ENCODE measurements at regions not wholly inside any gene's neighbourhood (a gene's known extent, or its start where the extent isn't known, plus 50 kb on each side); places are given as distances from the start of the nearest gene placed in this dataset.
"Not testable (repeated sequence)": the region's sequence is repeated elsewhere in the genome, so short reads cannot be mapped to it uniquely, and the experiment has no call there.

GRCh38 chr6:121780325-121781321, 345.2 kb downstream of the GJA1 start:
- H3K9me2 ChIP-seq (ENCODE audit: low read depth, low read length) = no peaks in the 10 kb centered on the region
- no peak overlapping the region for H3K27ac ChIP-seq (ENCODE audit: low read depth, low read length, poor library complexity, severe bottlenecking)
- H2AFZ ChIP-seq (ENCODE audit: low read length) = no peak overlapping the region
- H3K27me3 ChIP-seq (ENCODE audit: insufficient read depth, low read length) = no peaks in the 10 kb centered on the region
- H3K4me2 ChIP-seq (ENCODE audit: low read length) = no peak overlapping the region
- no peaks in the 10 kb centered on the region for H3K36me3 ChIP-seq (ENCODE audit: insufficient read depth, low read length)
- H3K9ac ChIP-seq (ENCODE audit: low read length) = no peak overlapping the region
- no peaks in the 10 kb centered on the region for H3F3A ChIP-seq (ENCODE audit: insufficient read depth, low read length)
- H4K20me1 ChIP-seq (ENCODE audit: insufficient read depth, low read length) = no peaks in the 10 kb centered on the region
- no peaks in the 10 kb centered on the region for H3K9me3 ChIP-seq (ENCODE audit: low read length)
- no peaks in the 10 kb centered on the region for H3K4me1 ChIP-seq (ENCODE audit: insufficient read depth, low read length, severe bottlenecking)
- TF ChIP-seq EZH2 (IDR thresholded peaks at IDR 0.05; ENCODE audit: borderline replicate concordance, low read length) = no peak
- no peak overlapping the region for H3K4me3 ChIP-seq (ENCODE audit: low read depth, low read length, poor library complexity, severe bottlenecking)
- H3K79me2 ChIP-seq (ENCODE audit: insufficient read depth, low read length) = no peaks in the 10 kb centered on the region

- H3K9me2 ChIP-seq (ENCODE audit: low read depth, low read length) = no peaks in the 10 kb centered on the region
- no peaks in the 10 kb centered on the region for H3K27me3 ChIP-seq (ENCODE audit: insufficient read depth, low read length)
- TF ChIP-seq EZH2 (IDR thresholded peaks at IDR 0.05; ENCODE audit: borderline replicate concordance, low read length) = no peak
- TF ChIP-seq CTCF (IDR thresholded peaks at IDR 0.05; ENCODE audit: low read length) = no peak
- no peaks in the 10 kb centered on the region for H3F3A ChIP-seq (ENCODE audit: insufficient read depth, low read length)
- no peak overlapping the region for H3K9ac ChIP-seq (ENCODE audit: low read length)
- no peaks in the 10 kb centered on the region for H3K79me2 ChIP-seq (ENCODE audit: insufficient read depth, low read length)
- H4K20me1 ChIP-seq (ENCODE audit: insufficient read depth, low read length) = no peaks in the 10 kb centered on the region
- no peaks in the 10 kb centered on the region for H3K9me3 ChIP-seq (ENCODE audit: low read length)
- no peak overlapping the region for H3K4me2 ChIP-seq (ENCODE audit: low read length)
- no peak overlapping the region for H2AFZ ChIP-seq (ENCODE audit: low read length)
- H3K36me3 ChIP-seq (ENCODE audit: insufficient read depth, low read length) = no peaks in the 10 kb centered on the region
- no peak overlapping the region for H3K4me3 ChIP-seq (ENCODE audit: low read depth, low read length, poor library complexity, severe bottlenecking)
- H3K4me1 ChIP-seq (ENCODE audit: insufficient read depth, low read length, severe bottlenecking) = no peaks in the 10 kb centered on the region
- H3K27ac ChIP-seq (ENCODE audit: low read depth, low read length, poor library complexity, severe bottlenecking) = no peak overlapping the region
Observed at GRCh38 chr6:121791396-121792315, 356.2 kb downstream of the GJA1 start.

GRCh38 chr6:121794630-121795029, 359.2 kb downstream of the GJA1 start:
- Histone ChIP-seq H3K4me1 (ENCODE audit: insufficient read depth, low read length, severe bottlenecking) (no peaks in the 10 kb centered on the region), H3K79me2 (ENCODE audit: insufficient read depth, low read length) (no peaks in the 10 kb centered on the region), H3K27ac (ENCODE audit: low read depth, low read length, poor library complexity, severe bottlenecking) (no peak overlapping the region), H3K27me3 (ENCODE audit: insufficient read depth, low read length) (no peaks in the 10 kb centered on the region), H3F3A (ENCODE audit: insufficient read depth, low read length) (no peaks in the 10 kb centered on the region), H3K9ac (ENCODE audit: low read length) (no peak overlapping the region), H3K4me3 (ENCODE audit: low read depth, low read length, poor library complexity, severe bottlenecking) (no peak overlapping the region), H3K9me2 (ENCODE audit: low read depth, low read length) (no peaks in the 10 kb centered on the region), H3K9me3 (ENCODE audit: low read length) (no peaks in the 10 kb centered on the region), H3K4me2 (ENCODE audit: low read length) (no peak overlapping the region), H3K36me3 (ENCODE audit: insufficient read depth, low read length) (no peaks in the 10 kb centered on the region), H2AFZ (ENCODE audit: low read length) (no peak overlapping the region), H4K20me1 (ENCODE audit: insufficient read depth, low read length) (no peaks in the 10 kb centered on the region)
- TF ChIP-seq EZH2 (IDR thresholded peaks at IDR 0.05; ENCODE audit: borderline replicate concordance, low read length) (no peak), CTCF (IDR thresholded peaks at IDR 0.05; ENCODE audit: low read length) (no peak)

DNA sequence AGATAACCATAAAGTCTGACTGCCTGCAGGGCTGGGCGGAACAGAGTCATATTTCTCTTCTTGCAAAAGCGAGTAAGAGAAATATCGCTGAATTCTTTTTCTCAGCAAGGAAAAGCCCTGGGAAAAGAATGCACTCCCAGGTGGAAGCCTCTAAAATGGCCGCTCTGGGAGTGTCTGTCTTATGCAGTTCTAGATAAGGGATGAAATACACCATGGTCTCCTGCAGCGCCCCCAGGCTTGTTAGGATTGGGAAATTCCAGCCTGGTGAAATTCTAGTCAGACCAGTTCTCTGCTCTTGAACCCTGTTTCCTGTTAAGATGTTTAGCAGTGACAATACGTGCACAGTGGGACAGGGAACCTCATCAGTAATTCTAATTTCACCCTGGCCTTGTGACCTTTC, 362.2 kb downstream of the GJA1 start:
- not testable (repeated sequence) for H3K27ac ChIP-seq (ENCODE audit: low read depth, low read length, poor library complexity, severe bottlenecking); H3K4me2 ChIP-seq (ENCODE audit: low read length); H3F3A ChIP-seq (ENCODE audit: insufficient read depth, low read length); H2AFZ ChIP-seq (ENCODE audit: low read length); H3K79me2 ChIP-seq (ENCODE audit: insufficient read depth, low read length); H4K20me1 ChIP-seq (ENCODE audit: insufficient read depth, low read length); H3K9me3 ChIP-seq (ENCODE audit: low read length); H3K4me1 ChIP-seq (ENCODE audit: insufficient read depth, low read length, severe bottlenecking); H3K9me2 ChIP-seq (ENCODE audit: low read depth, low read length); H3K27me3 ChIP-seq (ENCODE audit: insufficient read depth, low read length); H3K36me3 ChIP-seq (ENCODE audit: insufficient read depth, low read length); H3K4me3 ChIP-seq (ENCODE audit: low read depth, low read length, poor library complexity, severe bottlenecking); H3K9ac ChIP-seq (ENCODE audit: low read length)

- H3K9me2 ChIP-seq (ENCODE audit: low read depth, low read length); H3K27ac ChIP-seq (ENCODE audit: low read depth, low read length, poor library complexity, severe bottlenecking); H2AFZ ChIP-seq (ENCODE audit: low read length); H3K4me3 ChIP-seq (ENCODE audit: low read depth, low read length, poor library complexity, severe bottlenecking); H3K4me1 ChIP-seq (ENCODE audit: insufficient read depth, low read length, severe bottlenecking); H4K20me1 ChIP-seq (ENCODE audit: insufficient read depth, low read length); H3K4me2 ChIP-seq (ENCODE audit: low read length); H3K79me2 ChIP-seq (ENCODE audit: insufficient read depth, low read length); H3K27me3 ChIP-seq (ENCODE audit: insufficient read depth, low read length); H3F3A ChIP-seq (ENCODE audit: insufficient read depth, low read length); H3K9ac ChIP-seq (ENCODE audit: low read length); H3K9me3 ChIP-seq (ENCODE audit: low read length); H3K36me3 ChIP-seq (ENCODE audit: insufficient read depth, low read length): not testable (repeated sequence)
Observed at GRCh38 chr6:121798126-121798525, 362.7 kb downstream of the GJA1 start.

Data from OCI-LY1 (cell line).